Subcutaneous abdominal adipose tissue (tissue), 5 donors: ENCODE measurements at regions not wholly inside any gene's neighbourhood (a gene's known extent, or its start where the extent isn't known, plus 50 kb on each side); places are given as distances from the start of the nearest gene placed in this dataset.

ENCODE experiments used
- H3K27ac ChIP-seq: one replicate; pipeline ENCODE4 v1.7.0; 2013; ENCODE audit warnings: low read depth, mild to moderate bottlenecking, inconsistent platforms, low read length, moderate library complexity
- H3K27me3 ChIP-seq, 5 donors: one replicate each; pipeline ENCODE4 v1.7.0; 2013; ENCODE audit warnings: low read length in 5 of 5, inconsistent platforms in 1 of 5; ENCODE audit not compliant: control insufficient read depth in 5 of 5, insufficient read depth in 4 of 5
- H3K36me3 ChIP-seq, 5 donors: one replicate each; pipeline ENCODE4 v1.7.0; 2013; ENCODE audit warnings: low read length in 5 of 5; ENCODE audit not compliant: control insufficient read depth in 5 of 5, insufficient read depth in 5 of 5
- H3K4me1 ChIP-seq, 5 donors: one replicate each; pipeline ENCODE4 v1.7.0; 2013; ENCODE audit warnings: low read length in 5 of 5, mild to moderate bottlenecking in 3 of 5, moderate library complexity in 1 of 5; ENCODE audit not compliant: control insufficient read depth in 5 of 5, insufficient read depth in 5 of 5
- H3K4me3 ChIP-seq, 5 donors: one replicate each; pipeline ENCODE4 v1.7.0; 2013; ENCODE audit warnings: low read length in 5 of 5, low read depth in 1 of 5
- H3K9ac ChIP-seq, 5 donors: one replicate each; pipeline ENCODE4 v1.7.0; 2013; ENCODE audit warnings: low read length in 5 of 5, mild to moderate bottlenecking in 4 of 5, moderate library complexity in 3 of 5
- H3K9me3 ChIP-seq, 5 donors: one replicate each; pipeline ENCODE4 v1.7.0; 2013; ENCODE audit warnings: low read length in 5 of 5; ENCODE audit not compliant: control insufficient read depth in 5 of 5
- donor health status: healthy.
- donor health status: healthy.
- donor health status: healthy.
- donor health status: healthy.
- donor health status: healthy.

DNA sequence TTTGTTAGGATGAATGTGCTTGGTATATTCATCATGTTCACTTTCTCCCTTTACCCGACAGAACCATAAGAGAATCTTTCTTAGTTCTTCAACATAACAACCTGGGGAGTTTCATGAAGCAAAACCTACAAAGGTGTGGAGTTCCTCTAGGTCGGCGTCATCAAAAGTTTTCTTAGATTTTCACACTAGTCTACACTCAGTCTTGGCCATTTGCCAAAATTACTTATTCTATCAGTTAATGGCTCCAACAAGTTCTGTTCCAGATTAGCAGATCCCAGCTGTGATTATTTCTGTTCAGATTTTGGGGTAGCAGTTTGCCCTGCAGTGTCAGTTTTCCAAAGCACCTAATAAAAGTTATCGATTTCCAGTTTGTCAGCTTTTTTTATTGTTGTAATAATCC is 935.8 kb upstream of the RAG2 start:
- H3K4me3 ChIP-seq = no peak overlapping the region

DNA sequence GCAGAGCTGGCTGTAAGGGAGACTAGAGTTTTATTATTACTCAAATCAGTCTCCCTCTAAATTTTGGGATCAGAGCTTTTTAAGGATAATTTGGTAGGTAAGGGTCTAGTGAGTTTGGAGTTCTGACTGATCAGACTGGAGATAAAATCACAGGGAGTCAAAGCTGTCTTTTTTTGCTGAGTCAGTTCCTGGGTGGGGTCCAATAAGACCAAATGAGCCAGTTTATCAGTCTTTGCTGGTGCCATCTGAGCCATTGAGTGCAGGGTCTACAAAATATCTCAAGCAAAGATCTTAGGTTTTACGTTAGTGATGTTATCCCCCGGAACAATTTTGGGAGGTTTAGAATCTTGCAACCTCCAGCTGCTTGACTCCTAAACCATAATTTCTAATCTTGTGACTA is 935.1 kb upstream of the RAG2 start:
- H3K27ac ChIP-seq = no peak overlapping the region
- no peaks in the 10 kb centered on the region for H3K27me3 ChIP-seq
- H3K9ac ChIP-seq = no peak overlapping the region
- H3K4me3 ChIP-seq = no peak overlapping the region
- no peaks in the 10 kb centered on the region for H3K36me3 ChIP-seq
- H3K4me1 ChIP-seq = no peaks in the 10 kb centered on the region
- peaks cover 0 to 9% (median 7%) of the 10 kb centered on the region in 5 donors for H3K9me3 ChIP-seq

More for the DNA sequence above, 935.8 kb upstream of the RAG2 start:
- no peak overlapping the region for H3K9ac ChIP-seq
- peaks cover 0 to 7% (median 6%) of the 10 kb centered on the region in 5 donors for H3K9me3 ChIP-seq
- H3K36me3 ChIP-seq = no peaks in the 10 kb centered on the region
- no peaks in the 10 kb centered on the region for H3K27me3 ChIP-seq
- no peak overlapping the region for H3K27ac ChIP-seq
- no peaks in the 10 kb centered on the region for H3K4me1 ChIP-seq

DNA sequence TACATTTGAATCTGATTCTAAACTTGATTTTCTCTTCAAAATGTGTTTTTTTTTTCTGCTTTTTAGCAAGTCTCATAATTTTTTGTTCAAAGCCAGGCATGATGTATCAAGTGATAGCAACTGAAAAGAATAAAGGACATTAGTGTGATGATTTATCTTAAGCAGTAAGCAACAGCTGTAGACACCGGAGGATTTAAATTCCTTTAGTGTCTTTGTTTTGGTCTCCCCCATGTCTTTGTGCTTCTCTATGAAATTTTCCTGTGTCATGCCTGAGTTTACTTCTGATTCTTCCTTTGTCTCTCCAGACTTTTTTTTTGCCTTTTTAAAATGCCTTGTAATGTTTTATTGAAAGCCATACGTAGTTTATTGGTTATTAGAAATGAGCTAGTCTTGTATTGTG is 934.2 kb upstream of the RAG2 start:
- Histone ChIP-seq H3K9me3 (peaks cover 0 to 9% (median 7%) of the 10 kb centered on the region in 5 donors), H3K4me3 (no peak overlapping the region), H3K9ac (no peak overlapping the region), H3K36me3 (no peaks in the 10 kb centered on the region), H3K4me1 (no peaks in the 10 kb centered on the region), H3K27ac (no peak overlapping the region), H3K27me3 (no peaks in the 10 kb centered on the region)

DNA sequence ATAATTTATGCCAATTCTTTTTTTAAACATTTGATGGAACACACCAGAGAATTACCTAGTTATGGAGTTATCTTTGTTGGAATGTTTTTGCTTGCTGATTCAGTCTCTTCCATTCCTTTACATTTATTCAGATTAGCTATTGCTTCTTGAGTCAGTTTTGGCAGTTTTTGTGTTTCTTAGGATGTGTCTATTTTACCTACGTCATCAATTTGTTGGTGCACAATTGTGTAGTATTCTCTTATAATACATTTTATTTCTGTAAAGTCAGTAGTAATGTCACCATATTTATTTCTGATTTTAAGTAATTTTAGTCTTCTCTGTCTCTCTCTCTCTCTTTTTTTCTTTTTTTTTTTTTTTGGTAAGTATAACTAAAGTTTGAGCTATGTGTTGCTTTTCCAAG is 929.5 kb upstream of the RAG2 start:
- Histone ChIP-seq H3K9me3 (peaks cover 0 to 9% (median 7%) of the 10 kb centered on the region in 5 donors), H3K9ac (no peak overlapping the region), H3K27me3 (no peaks in the 10 kb centered on the region), H3K36me3 (no peaks in the 10 kb centered on the region), H3K4me3 (no peak overlapping the region), H3K4me1 (no peaks in the 10 kb centered on the region), H3K27ac (no peak overlapping the region)

DNA sequence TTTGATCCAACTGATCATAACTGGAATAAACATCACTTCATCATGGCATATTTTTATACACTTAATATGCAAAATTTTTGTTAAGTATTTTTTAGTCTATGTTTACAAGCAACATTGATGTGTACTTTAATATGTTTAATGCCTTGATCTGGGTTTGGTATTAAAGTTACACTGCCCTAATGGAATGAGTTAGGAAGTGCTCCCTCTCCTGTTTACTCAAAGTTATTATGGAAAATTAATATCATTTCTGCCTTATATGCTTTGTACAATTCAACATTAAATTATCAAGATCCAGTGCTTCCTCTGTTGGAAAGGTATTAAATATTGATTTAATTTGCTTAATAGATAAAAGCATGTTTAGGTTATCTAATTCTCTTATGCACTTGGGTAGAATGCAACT is 927.3 kb upstream of the RAG2 start:
- no peak overlapping the region for H3K9ac ChIP-seq
- H3K4me1 ChIP-seq = no peaks in the 10 kb centered on the region
- peaks cover 0 to 9% (median 7%) of the 10 kb centered on the region in 5 donors for H3K9me3 ChIP-seq
- no peak overlapping the region for H3K4me3 ChIP-seq
- no peak overlapping the region for H3K27ac ChIP-seq
- H3K36me3 ChIP-seq = no peaks in the 10 kb centered on the region
- H3K27me3 ChIP-seq = no peaks in the 10 kb centered on the region

DNA sequence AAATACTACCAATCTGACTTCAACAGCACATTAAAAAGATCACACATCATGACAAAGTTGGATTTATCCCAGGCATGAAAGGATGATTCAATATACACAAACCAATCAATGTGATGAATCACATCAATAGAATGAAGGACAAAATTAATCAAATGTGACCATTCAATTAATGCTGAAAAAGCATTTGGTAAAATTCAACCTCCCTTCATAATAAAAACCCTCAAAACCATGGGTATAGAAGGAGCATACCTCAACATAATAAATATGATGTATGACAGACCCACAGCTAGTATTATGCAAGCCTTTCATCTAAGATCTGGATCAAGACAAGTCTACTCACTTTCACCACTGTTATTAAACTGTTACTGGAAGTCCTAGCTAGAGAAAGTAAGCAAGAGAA is 921.7 kb upstream of the RAG2 start:
- H3K27ac ChIP-seq = no peak overlapping the region
- no peaks in the 10 kb centered on the region for H3K9me3 ChIP-seq
- no peak overlapping the region for H3K4me3 ChIP-seq
- H3K9ac ChIP-seq = no peak overlapping the region
- no peaks in the 10 kb centered on the region for H3K27me3 ChIP-seq
- no peaks in the 10 kb centered on the region for H3K4me1 ChIP-seq
- no peaks in the 10 kb centered on the region for H3K36me3 ChIP-seq

DNA sequence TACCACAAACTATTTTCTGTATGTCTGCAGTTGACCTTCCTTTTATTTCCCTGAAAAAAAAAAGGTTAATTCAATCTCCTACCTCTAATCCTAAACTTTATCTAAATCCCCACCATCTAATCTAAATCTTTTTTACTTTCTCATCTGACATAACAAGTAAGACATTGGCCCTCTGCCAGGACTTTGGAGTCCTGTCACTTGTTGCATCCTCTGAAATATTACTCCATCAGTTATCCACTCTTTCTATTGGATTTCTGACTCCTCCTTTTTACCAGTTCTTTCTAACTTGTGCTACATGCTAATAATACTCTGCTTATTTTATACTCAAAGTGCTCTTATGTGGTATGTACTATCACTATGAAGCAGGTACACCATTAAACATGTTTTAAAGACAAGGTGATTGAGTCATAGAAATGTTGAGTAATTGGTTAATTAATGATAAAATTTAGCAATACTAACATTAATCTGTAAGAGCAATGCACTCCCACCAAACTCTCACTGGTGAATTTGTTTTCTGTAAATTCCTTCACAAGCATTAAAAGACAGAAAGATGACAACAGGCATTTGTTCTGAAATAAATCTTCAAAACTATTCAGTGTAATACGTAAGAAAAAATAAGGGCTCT is 914.2 kb upstream of the RAG2 start:
- no peaks in the 10 kb centered on the region for H3K36me3 ChIP-seq
- H3K9me3 ChIP-seq = no peaks in the 10 kb centered on the region
- H3K4me1 ChIP-seq = no peaks in the 10 kb centered on the region
- no peak overlapping the region for H3K4me3 ChIP-seq
- H3K27me3 ChIP-seq = no peaks in the 10 kb centered on the region
- no peak overlapping the region for H3K9ac ChIP-seq
- H3K27ac ChIP-seq = no peak overlapping the region

DNA sequence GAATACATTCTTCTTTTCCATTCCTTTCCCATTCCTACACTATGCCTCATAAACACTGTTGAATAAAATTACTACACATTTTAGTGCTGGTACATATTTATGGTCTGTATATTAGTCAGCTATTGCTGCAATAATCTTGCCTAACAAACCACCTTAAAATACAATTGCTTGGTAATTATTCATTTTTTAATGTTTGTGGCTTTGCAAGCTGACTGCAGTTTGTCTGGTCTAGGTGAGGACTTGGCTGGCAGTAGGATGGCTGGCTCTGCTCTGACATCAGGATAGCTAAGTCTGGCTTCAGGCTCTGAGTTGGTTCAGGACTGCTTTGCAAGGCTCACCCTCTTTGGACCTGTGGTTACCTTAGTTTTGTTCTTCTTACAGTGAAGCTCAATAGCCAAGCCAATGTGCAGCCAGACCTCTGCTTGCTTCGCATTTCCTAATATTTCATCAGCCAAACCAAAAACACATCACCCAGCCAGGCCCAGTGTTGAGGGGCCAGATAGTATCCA is 913.4 kb upstream of the RAG2 start:
- Histone ChIP-seq H3K36me3 (no peaks in the 10 kb centered on the region), H3K4me1 (no peaks in the 10 kb centered on the region)

DNA sequence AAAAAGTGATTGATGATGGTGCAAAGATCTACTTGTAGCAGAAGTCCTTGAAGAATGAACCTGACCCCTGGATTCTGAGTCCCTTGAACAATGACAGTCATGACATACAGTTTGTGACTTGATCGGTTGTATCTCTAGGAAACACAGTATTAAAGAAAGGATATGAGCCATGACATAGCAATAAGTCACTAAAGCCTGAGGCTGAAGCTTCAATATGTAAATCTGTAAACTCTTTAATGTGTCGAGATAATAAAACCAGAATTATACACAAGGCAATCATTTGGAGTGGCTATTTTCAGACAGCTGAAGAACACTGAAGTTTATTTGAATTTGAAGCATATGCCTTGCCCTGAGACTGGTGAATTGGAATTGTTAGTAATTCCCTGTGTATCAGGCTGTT is 911.5 kb upstream of the RAG2 start:
- H3K9me3 ChIP-seq = no peaks in the 10 kb centered on the region
- no peaks in the 10 kb centered on the region for H3K27me3 ChIP-seq
- no peak overlapping the region for H3K4me3 ChIP-seq
- no peak overlapping the region for H3K27ac ChIP-seq
- H3K4me1 ChIP-seq = no peaks in the 10 kb centered on the region
- no peaks in the 10 kb centered on the region for H3K36me3 ChIP-seq
- H3K9ac ChIP-seq = no peak overlapping the region

More for the DNA sequence above, 913.4 kb upstream of the RAG2 start:
- H3K27ac ChIP-seq = no peak overlapping the region
- no peaks in the 10 kb centered on the region for H3K27me3 ChIP-seq
- no peaks in the 10 kb centered on the region for H3K9me3 ChIP-seq
- H3K4me3 ChIP-seq = no peak overlapping the region
- H3K9ac ChIP-seq = no peak overlapping the region

DNA sequence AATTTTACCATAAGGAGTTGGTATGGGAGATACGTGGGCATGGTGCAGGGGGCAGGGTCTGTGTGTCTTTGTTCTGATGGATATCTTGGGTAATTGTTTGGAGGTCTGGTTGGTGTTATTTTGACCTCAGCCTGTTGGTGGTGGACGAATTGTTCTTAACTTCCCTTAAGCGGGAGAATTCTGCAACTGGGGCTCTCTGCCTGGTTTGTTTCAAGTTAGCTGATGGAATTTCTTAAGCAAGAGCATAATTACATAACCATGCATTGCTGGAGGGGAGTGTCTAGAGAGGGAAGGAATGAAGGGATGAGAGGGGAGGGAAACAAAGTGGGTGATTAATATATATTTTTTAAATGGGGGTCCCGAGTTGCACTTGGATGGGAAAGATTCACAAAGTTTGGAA is 908.5 kb upstream of the RAG2 start:
- no peak overlapping the region for H3K9ac ChIP-seq

More for the DNA sequence above, 908.5 kb upstream of the RAG2 start:
- Histone ChIP-seq H3K4me3 (no peak overlapping the region), H3K27ac (no peak overlapping the region), H3K27me3 (no peaks in the 10 kb centered on the region), H3K36me3 (no peaks in the 10 kb centered on the region), H3K9me3 (no peaks in the 10 kb centered on the region), H3K4me1 (peaks cover 0 to 4% (median 0%) of the 10 kb centered on the region in 5 donors)
